Panc1 (cell line): ENCODE measurements at regions not wholly inside any gene's neighbourhood (a gene's known extent, or its start where the extent isn't known, plus 50 kb on each side); places are given as distances from the start of the nearest gene placed in this dataset.
"Not testable (repeated sequence)": the region's sequence is repeated elsewhere in the genome, so short reads cannot be mapped to it uniquely, and the experiment has no call there.

Experiments
- ATAC-seq: fragments of 200-7000 bp; cut with Tn5 transposase; 2 replicates; pipeline ENCODE4 v1.9.1; 2020; ENCODE audit warnings: mild to moderate bottlenecking, moderate library complexity
- BruUV-seq: library from RNA; stranded (reverse); fragments of 400-500 nt; replicated peaks from 2 replicates; lab custom pipeline; 2021; lab: Mats Ljungman, UMichigan
- CTCF ChIA-PET: fragments of 300-600 bp; sonication (Branson Sonifier 250); formaldehyde crosslinking; loops from one replicate; lab custom pipeline; 2022; ENCODE audit warnings: antibody characterized with exemption; lab: Charles Lee
- POLR2A ChIA-PET: fragments of 300-600 bp; sonication (Branson Sonifier 250); formaldehyde crosslinking; loops from one replicate; lab custom pipeline; 2022; ENCODE audit warnings: antibody characterized with exemption; lab: Charles Lee
- DNase-seq: peaks from one replicate; pipeline ENCODE4 v3.0.0-alpha.2; 2010; ENCODE audit warnings: low read depth, low spot score
- H3K27ac ChIP-seq: 2 replicates; pipeline ENCODE4 v1.5.1; 2011; ENCODE audit warnings: mild to moderate bottlenecking, low read length, inconsistent platforms
- H3K27me3 ChIP-seq: fragments of 200-500 bp; sonication (Bioruptor generic); 2 replicates; pipeline ENCODE4 v1.6.0; 2014; ENCODE audit warnings: low read length, inconsistent platforms; ENCODE audit not compliant: control insufficient read depth, insufficient read depth
- H3K36me3 ChIP-seq: fragments of 200-500 bp; sonication (Bioruptor generic); 2 replicates; pipeline ENCODE4 v1.5.1; 2014; ENCODE audit warnings: inconsistent platforms, mild to moderate bottlenecking, low read length, moderate library complexity; ENCODE audit not compliant: control insufficient read depth, insufficient read depth
- H3K4me1 ChIP-seq: 2 replicates; pipeline ENCODE4 v1.5.1; 2011; ENCODE audit warnings: inconsistent platforms, mild to moderate bottlenecking, low read length, moderate library complexity; ENCODE audit not compliant: control insufficient read depth, insufficient read depth
- H3K4me3 ChIP-seq, 2 experiments: 2 replicates each; pipeline ENCODE4 v1.5.1; 2011 to 2012; ENCODE audit warnings: low read depth in 2 of 2, low read length in 2 of 2, mild to moderate bottlenecking in 2 of 2, inconsistent platforms in 1 of 2, moderate library complexity in 1 of 2
- H3K9me3 ChIP-seq: fragments of 200-500 bp; sonication (Bioruptor generic); 2 replicates; pipeline ENCODE4 v1.5.1; 2014; ENCODE audit warnings: low read depth, mild to moderate bottlenecking, inconsistent platforms, low read length, moderate library complexity; ENCODE audit not compliant: control insufficient read depth, insufficient read depth
- CTCF ChIP-seq: fragments of 450-650 bp; IDR thresholded peaks from 2 replicates; pipeline ENCODE4 v1.5.1; 2017; ENCODE audit warnings: mild to moderate bottlenecking
- POLR2AphosphoS5 ChIP-seq: IDR thresholded peaks from 2 replicates; pipeline ENCODE4 v1.6.1; 2012; ENCODE audit warnings: mild to moderate bottlenecking, low read depth, low read length, moderate library complexity
- REST ChIP-seq, 2 experiments: IDR thresholded peaks; 2 replicates each; pipeline ENCODE4 v1.6.1; 2011 to 2012; ENCODE audit warnings: low read depth in 2 of 2, control low read depth in 1 of 2, low read length in 1 of 2, mild to moderate bottlenecking in 1 of 2, moderate library complexity in 1 of 2; ENCODE audit not compliant: insufficient read depth in 1 of 2
- SIN3A ChIP-seq: IDR thresholded peaks from 2 replicates; pipeline ENCODE4 v1.6.1; 2012; ENCODE audit warnings: low read depth, mild to moderate bottlenecking, low read length, moderate library complexity, borderline replicate concordance; ENCODE audit not compliant: insufficient read depth
- TCF7L2 ChIP-seq: IDR thresholded peaks from 2 replicates; pipeline ENCODE4 v1.6.1; 2011; ENCODE audit warnings: mild to moderate bottlenecking, low read depth, low read length, inconsistent platforms
- in situ Hi-C: cut with HindIII; loops from 2 replicates; pipeline ENCODE4 v1.10.0; 2016; ENCODE audit warnings: low sequenced_read_pairs, low pct_unique_long_range_greater_than_20kb
- intact Hi-C: fragments of 100-400 bp; cut with micrococcal nuclease; formaldehyde crosslinking; loops from one replicate; pipeline ENCODE4 v1.10.0; 2022; ENCODE audit not compliant: unreplicated experiment

GRCh38 chr6:168844821-168845609 is 404.0 kb downstream of the SMOC2 start:
- BruUV-seq: no TSS peak
- ChIA-PET CTCF (no interaction called here), POLR2A (no interaction called here)
- no peak for TF ChIP-seq CTCF
- TF ChIP-seq REST (IDR thresholded peaks at IDR 0.05; ENCODE audit: insufficient read depth in 1 of 2, low read depth in 2 of 2, low read length in 1 of 2): no peak
- no peak for TF ChIP-seq POLR2AphosphoS5
- no peak for TF ChIP-seq TCF7L2
- no peak for TF ChIP-seq SIN3A
- H3K27ac ChIP-seq: no peak overlapping the region
- no peaks in the 10 kb centered on the region for H3K4me1 ChIP-seq
- no peaks in the 10 kb centered on the region for H3K36me3 ChIP-seq
- no peaks in the 10 kb centered on the region for H3K9me3 ChIP-seq
- intact Hi-C loops (no loop called here), in situ Hi-C loops (no loop called here)
- DNase-seq (no peak), ATAC-seq (no peak)
- H3K27me3 ChIP-seq: no peaks in the 10 kb centered on the region
- H3K4me3 ChIP-seq: no peak overlapping the region

- H3K4me3 ChIP-seq, in situ Hi-C loops, ATAC-seq, H3K27me3 ChIP-seq, H3K27ac ChIP-seq, H3K4me1 ChIP-seq, H3K36me3 ChIP-seq, BruUV-seq, CTCF ChIA-PET, H3K9me3 ChIP-seq, POLR2A ChIA-PET, intact Hi-C loops, DNase-seq: not testable (repeated sequence)
These were observed 401.7 kb downstream of the SMOC2 start for GRCh38 chr6:168842632-168843212.
